HepG2 (cell line): ENCODE measurements at regions not wholly inside any gene's neighbourhood (a gene's known extent, or its start where the extent isn't known, plus 50 kb on each side); places are given as distances from the start of the nearest gene placed in this dataset.

Source experiments
- ATAC-seq: fragments of 200-7000 bp; cut with Tn5 transposase; 3 replicates; pipeline ENCODE4 v1.9.1; 2020; ENCODE audit warnings: mild to moderate bottlenecking, moderate library complexity
- BruUV-seq: library from RNA; stranded (reverse); fragments of 400-500 nt; replicated peaks from 2 replicates; lab custom pipeline; 2021; lab: Mats Ljungman, UMichigan
- CTCF ChIA-PET: fragments of 300-600 bp; formaldehyde crosslinking; extraction: SDS; loops from one replicate; lab custom pipeline; 2021; ENCODE audit warnings: low total read pairs, inconsistent platforms, low intra/inter-chr PET ratio; lab: Yijun Ruan, JAX
- POLR2A ChIA-PET: fragments of 350-600 bp; sonication (Branson Sonifier 250); formaldehyde crosslinking; loops from one replicate; lab custom pipeline; 2020; ENCODE audit warnings: antibody characterized with exemption, inconsistent platforms; lab: Yijun Ruan, JAX
- DNase-seq: peaks from one replicate; pipeline ENCODE4 v3.0.0-alpha.2; 2015; ENCODE audit warnings: low spot score
- FAIRE-seq: peaks from 3 replicates; lab custom pipeline; 2011; peaks lifted over from hg19 to GRCh38; lab: Jason Lieb, UNC
- H2AFZ ChIP-seq: one replicate; pipeline ENCODE4 v1.6.1; 2011; ENCODE audit warnings: low read length, inconsistent platforms
- H3K27ac ChIP-seq: fragments of 300-600 bp; 3 replicates; pipeline ENCODE4 v1.8.0; 2011; ENCODE audit warnings: mixed run types, mild to moderate bottlenecking, mixed read lengths, low read length, inconsistent platforms; ENCODE audit not compliant: insufficient read depth; ENCODE audit errors: extremely low read length
- H3K27me3 ChIP-seq, 2 experiments: fragments of 200-600 bp in 1 of 2; 2 replicates in 1 of 2; 3 replicates in 1 of 2; pipeline versions ENCODE4 v1.6.0 to v1.8.0; 2011; ENCODE audit warnings: low read length in 2 of 2, mild to moderate bottlenecking in 2 of 2, moderate library complexity in 2 of 2, inconsistent platforms in 1 of 2; ENCODE audit not compliant: insufficient read depth in 2 of 2, control insufficient read depth in 1 of 2
- H3K36me3 ChIP-seq, 2 experiments: fragments of 200-600 bp in 1 of 2; replicated peaks in 1 of 2; 2 replicates in 1 of 2; 3 replicates in 1 of 2; pipeline versions ENCODE4 v1.5.1 to v1.8.0; 2011; ENCODE audit warnings: low read length in 2 of 2, inconsistent platforms in 1 of 2; ENCODE audit not compliant: insufficient read depth in 2 of 2, control insufficient read depth in 1 of 2
- H3K4me1 ChIP-seq: 2 replicates; pipeline ENCODE4 v1.5.1; 2012; ENCODE audit warnings: low read length, inconsistent platforms; ENCODE audit not compliant: insufficient read depth
- H3K4me2 ChIP-seq: 2 replicates; pipeline ENCODE4 v1.6.0; 2011; ENCODE audit warnings: low read depth, low read length, inconsistent platforms
- H3K4me3 ChIP-seq, 3 experiments: fragments of 200-600 bp in 1 of 3; sonication (generic), shearing (Covaris generic) in 1 of 3; replicated peaks in 1 of 3; 2 replicates each; pipeline ENCODE4 v1.5.1; 2011 to 2016; ENCODE audit warnings: low read length in 3 of 3, inconsistent platforms in 2 of 3, low read depth in 2 of 3, mild to moderate bottlenecking in 2 of 3, control low read depth in 1 of 3, mixed read lengths in 1 of 3; ENCODE audit not compliant: insufficient read depth in 1 of 3
- H3K79me2 ChIP-seq: one replicate; pipeline ENCODE4 v1.6.1; 2011; ENCODE audit warnings: low read length, inconsistent platforms; ENCODE audit not compliant: insufficient read depth
- H3K9ac ChIP-seq: 2 replicates; pipeline ENCODE4 v1.6.0; 2011; ENCODE audit warnings: mild to moderate bottlenecking, low read depth, low read length, inconsistent platforms; ENCODE audit not compliant: insufficient read depth
- H3K9me3 ChIP-seq: 2 replicates; pipeline ENCODE4 v1.5.1; 2012; ENCODE audit warnings: mild to moderate bottlenecking, low read length
- H4K20me1 ChIP-seq: 2 replicates; pipeline ENCODE4 v1.6.0; 2011; ENCODE audit warnings: inconsistent platforms, mild to moderate bottlenecking, low read length, moderate library complexity; ENCODE audit not compliant: insufficient read depth
- ATF7-NPFF ChIP-seq: sonication (generic); formaldehyde crosslinking; IDR thresholded peaks from 2 replicates; pipeline ENCODE4 v1.8.1; 2023; ENCODE audit warnings: mild to moderate bottlenecking, low read depth, missing genetic modification reagents, moderate library complexity
- CERS6 ChIP-seq: sonication (generic); formaldehyde crosslinking; IDR thresholded peaks from 2 replicates; pipeline ENCODE4 v1.5.0; 2020; ENCODE audit warnings: missing genetic modification reagents
- CHD4 ChIP-seq: fragments of 200-600 bp; sonication (generic); IDR thresholded peaks from 2 replicates; pipeline ENCODE4 v1.7.0; 2017; ENCODE audit warnings: mild to moderate bottlenecking, low read length, borderline replicate concordance
- CREB3 ChIP-seq: sonication (generic); formaldehyde crosslinking; IDR thresholded peaks from 2 replicates; pipeline ENCODE4 v1.5.0; 2020; ENCODE audit warnings: missing genetic modification reagents
- FIP1L1 ChIP-seq: fragments of 200-400 bp; formaldehyde crosslinking; IDR thresholded peaks from 2 replicates; pipeline ENCODE4 v1.6.1; 2018; ENCODE audit warnings: low read depth, mild to moderate bottlenecking, low read length, moderate library complexity, borderline replicate concordance; ENCODE audit not compliant: insufficient read depth
- FOXA1 ChIP-seq, 2 experiments: fragments of 450-650 bp in 1 of 2; sonication (generic) in 1 of 2; formaldehyde crosslinking in 1 of 2; IDR thresholded peaks; 2 replicates each; pipeline versions ENCODE4 v1.4.0 to v1.6.1; 2016 to 2020; ENCODE audit warnings: missing genetic modification reagents in 1 of 2
- HOXD1 ChIP-seq: sonication (generic); formaldehyde crosslinking; IDR thresholded peaks from 2 replicates; pipeline ENCODE4 v1.5.0; 2020; ENCODE audit warnings: missing genetic modification reagents
- KDM5B ChIP-seq: sonication (generic); formaldehyde crosslinking; IDR thresholded peaks from 2 replicates; pipeline ENCODE4 v1.4.0; 2020; ENCODE audit warnings: missing genetic modification reagents, mild to moderate bottlenecking, borderline replicate concordance
- RARG ChIP-seq: sonication (generic); formaldehyde crosslinking; IDR thresholded peaks from 2 replicates; pipeline ENCODE4 v1.4.0; 2020; ENCODE audit warnings: low read depth, mild to moderate bottlenecking, missing genetic modification reagents
- RNF2 ChIP-seq: fragments of 450-650 bp; conservative IDR thresholded peaks from 2 replicates; pipeline ENCODE4 v1.6.1; 2016; ENCODE audit warnings: low read depth
- SNAPC2 ChIP-seq: sonication (generic); formaldehyde crosslinking; IDR thresholded peaks from 2 replicates; pipeline ENCODE4 v1.8.1; 2022; ENCODE audit warnings: mild to moderate bottlenecking, missing genetic modification reagents
- SP5 ChIP-seq: IDR thresholded peaks from 2 replicates; pipeline ENCODE4 v1.6.1; 2016; ENCODE audit warnings: low read depth, borderline replicate concordance
- TRIM24 ChIP-seq: sonication (generic); formaldehyde crosslinking; IDR thresholded peaks from 2 replicates; pipeline ENCODE4 v1.8.0; 2022; ENCODE audit warnings: mild to moderate bottlenecking, missing genetic modification reagents
- ZNF382 ChIP-seq: sonication (generic); formaldehyde crosslinking; IDR thresholded peaks from 2 replicates; pipeline ENCODE4 v1.5.0; 2020; ENCODE audit warnings: missing genetic modification reagents, mild to moderate bottlenecking, borderline replicate concordance
- ZNF543 ChIP-seq: sonication (generic); formaldehyde crosslinking; IDR thresholded peaks from 2 replicates; pipeline ENCODE4 v1.4.0; 2020; ENCODE audit warnings: mild to moderate bottlenecking, missing genetic modification reagents
- ZNF777 ChIP-seq: sonication (generic); formaldehyde crosslinking; IDR thresholded peaks from 2 replicates; pipeline ENCODE4 v1.4.0; 2020; ENCODE audit warnings: missing genetic modification reagents
- WGBS: methylation state at CpG from one replicate; pipeline ENCODE4 v1.1.6; 2017; ENCODE audit warnings: low lambda C conversion rate; 5-methylcytosine and 5-hydroxymethylcytosine counted together
- in situ Hi-C: cut with HindIII; loops from 2 replicates; pipeline ENCODE4 v1.10.0; 2017; ENCODE audit warnings: low pct_unique_long_range_greater_than_20kb; ENCODE audit not compliant: extremely low pct_ligation_motif_present
- intact Hi-C: fragments of 100-400 bp; cut with micrococcal nuclease; formaldehyde crosslinking; loops from one replicate; pipeline ENCODE4 v1.10.0; 2022; ENCODE audit not compliant: unreplicated experiment

GRCh38 chr6:156160007-156160794 lies 617.0 kb upstream of the ARID1B start:
- Histone ChIP-seq H3K9ac (no peak overlapping the region), H3K27ac (no peak overlapping the region), H3K4me2 (no peak overlapping the region), H3K79me2 (no peaks in the 10 kb centered on the region), H3K27me3 (peaks cover 0 to 4% of the 10 kb centered on the region in 2 experiments; a peak in 2 of 5 replicates), H3K9me3 (no peaks in the 10 kb centered on the region)
- 31% methylated on average over 3 of the region's 3 CpGs for WGBS
- FAIRE-seq: no peak
- intact Hi-C loops: no loop called here
- TF ChIP-seq SP5 (CRISPR knock-in tag) (no peak), ATF7-NPFF (no peak), KDM5B (CRISPR knock-in tag) (no peak), CREB3 (CRISPR knock-in tag) (no peak), ZNF543 (no peak), RNF2 (no peak), FOXA1 (IDR thresholded peaks at IDR 0.05) (no peak), FOXA1 (CRISPR knock-in tag; IDR thresholded peaks at IDR 0.05) (no peak), FIP1L1 (no peak), HOXD1 (no peak), TRIM24 (CRISPR knock-in tag) (no peak), CHD4 (no peak), CERS6 (CRISPR knock-in tag) (no peak), ZNF777 (no peak), SNAPC2 (CRISPR knock-in tag) (no peak), RARG (CRISPR knock-in tag) (no peak), ZNF382 (CRISPR knock-in tag) (no peak)
- TF ChIP-seq, all 625 proteins: peak for 0
- no TSS peak for BruUV-seq
- ChIA-PET CTCF (no interaction called here), POLR2A (no interaction called here)
- in situ Hi-C loops: no loop called here
- no peak for DNase-seq
- no peaks in the 10 kb centered on the region for H3K36me3 ChIP-seq
- H2AFZ ChIP-seq: no peak overlapping the region
- H4K20me1 ChIP-seq: no peaks in the 10 kb centered on the region
- H3K4me1 ChIP-seq: no peaks in the 10 kb centered on the region
- ATAC-seq: no peak
- H3K4me3 ChIP-seq: no peak overlapping the region
